GM12872 (cell line): ENCODE measurements at regions not wholly inside any gene's neighbourhood (a gene's known extent, or its start where the extent isn't known, plus 50 kb on each side); places are given as distances from the start of the nearest gene placed in this dataset.

Experiments used
- TF ChIP-seq, protein P1 (sequence below): IDR thresholded peaks from 3 replicates; pipeline ENCODE4 v1.5.1; 2011; ENCODE audit warnings: low read depth, mild to moderate bottlenecking, low read length, moderate library complexity; ENCODE audit not compliant: insufficient read depth

- TF ChIP-seq, protein P1, sequence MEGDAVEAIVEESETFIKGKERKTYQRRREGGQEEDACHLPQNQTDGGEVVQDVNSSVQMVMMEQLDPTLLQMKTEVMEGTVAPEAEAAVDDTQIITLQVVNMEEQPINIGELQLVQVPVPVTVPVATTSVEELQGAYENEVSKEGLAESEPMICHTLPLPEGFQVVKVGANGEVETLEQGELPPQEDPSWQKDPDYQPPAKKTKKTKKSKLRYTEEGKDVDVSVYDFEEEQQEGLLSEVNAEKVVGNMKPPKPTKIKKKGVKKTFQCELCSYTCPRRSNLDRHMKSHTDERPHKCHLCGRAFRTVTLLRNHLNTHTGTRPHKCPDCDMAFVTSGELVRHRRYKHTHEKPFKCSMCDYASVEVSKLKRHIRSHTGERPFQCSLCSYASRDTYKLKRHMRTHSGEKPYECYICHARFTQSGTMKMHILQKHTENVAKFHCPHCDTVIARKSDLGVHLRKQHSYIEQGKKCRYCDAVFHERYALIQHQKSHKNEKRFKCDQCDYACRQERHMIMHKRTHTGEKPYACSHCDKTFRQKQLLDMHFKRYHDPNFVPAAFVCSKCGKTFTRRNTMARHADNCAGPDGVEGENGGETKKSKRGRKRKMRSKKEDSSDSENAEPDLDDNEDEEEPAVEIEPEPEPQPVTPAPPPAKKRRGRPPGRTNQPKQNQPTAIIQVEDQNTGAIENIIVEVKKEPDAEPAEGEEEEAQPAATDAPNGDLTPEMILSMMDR, result no peak
These were observed 54.4 kb downstream of the UNCX start for GRCh38 chr7:1286946-1287645.

GRCh38 chr7:1287752-1288201, 55.1 kb downstream of the UNCX start:
- TF ChIP-seq, protein P1, result no peak

GRCh38 chr7:1288390-1288995, 55.8 kb downstream of the UNCX start:
- TF ChIP-seq, protein P1, result no peak

- TF ChIP-seq, protein P1, result no peak
These were observed 56.4 kb downstream of the UNCX start for GRCh38 chr7:1288996-1289551.

DNA sequence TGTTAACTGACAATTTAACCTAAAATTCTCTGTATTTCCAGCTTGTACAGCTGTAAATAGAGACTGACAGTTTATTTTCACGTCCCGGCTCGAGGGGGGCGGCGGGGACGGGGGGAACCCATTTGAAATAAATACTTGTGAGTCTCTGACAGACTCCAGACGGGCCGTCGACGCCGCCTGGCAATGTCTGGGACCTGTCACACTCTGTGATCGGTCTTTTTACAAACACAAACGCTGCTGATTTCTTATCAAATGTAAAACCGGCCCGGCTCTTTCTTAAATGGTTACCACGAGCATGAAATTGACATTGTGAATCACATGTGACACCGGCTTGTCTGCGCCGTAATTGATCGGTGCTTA, 57.0 kb downstream of the UNCX start:
- TF ChIP-seq, protein P1, result no peak

- TF ChIP-seq, protein P1, result no peak
These were observed 57.5 kb downstream of the UNCX start for GRCh38 chr7:1290026-1290678.

GRCh38 chr7:1290679-1291356, 58.1 kb downstream of the UNCX start:
- TF ChIP-seq, protein P1, result no peak
